HG03135 (cell line): ENCODE measurements at regions not wholly inside any gene's neighbourhood (a gene's known extent, or its start where the extent isn't known, plus 50 kb on each side); places are given as distances from the start of the nearest gene placed in this dataset.
"Not testable (repeated sequence)": the region's sequence is repeated elsewhere in the genome, so short reads cannot be mapped to it uniquely, and the experiment has no call there.

Source experiments
- ATAC-seq: cut with Tn5 transposase; IDR thresholded peaks from one replicate; pipeline ENCODE4 v1.9.1; 2021; ENCODE audit warnings: mild to moderate bottlenecking, moderate library complexity; ENCODE audit not compliant: unreplicated experiment

DNA sequence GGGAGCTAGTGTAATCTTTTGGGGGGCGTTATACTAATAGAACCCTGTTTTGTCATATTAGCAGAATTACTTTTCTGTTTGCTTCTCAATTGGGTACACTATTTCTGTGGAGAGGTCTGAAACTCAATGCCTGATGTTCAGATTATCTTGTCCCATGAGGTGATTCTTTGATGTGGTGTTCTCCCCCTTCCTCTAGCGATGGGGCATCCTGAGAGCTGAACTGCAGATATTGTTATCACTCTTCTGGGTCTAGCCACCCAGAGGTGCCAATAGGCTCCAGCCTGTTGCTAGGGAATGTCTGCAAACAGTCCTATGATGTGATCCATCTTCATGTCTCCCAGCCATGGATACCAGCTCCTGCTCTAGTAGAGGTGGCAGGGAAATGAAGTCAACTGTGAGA is 233.1 kb upstream of the RASA1 start:
- ATAC-seq: no peak

DNA sequence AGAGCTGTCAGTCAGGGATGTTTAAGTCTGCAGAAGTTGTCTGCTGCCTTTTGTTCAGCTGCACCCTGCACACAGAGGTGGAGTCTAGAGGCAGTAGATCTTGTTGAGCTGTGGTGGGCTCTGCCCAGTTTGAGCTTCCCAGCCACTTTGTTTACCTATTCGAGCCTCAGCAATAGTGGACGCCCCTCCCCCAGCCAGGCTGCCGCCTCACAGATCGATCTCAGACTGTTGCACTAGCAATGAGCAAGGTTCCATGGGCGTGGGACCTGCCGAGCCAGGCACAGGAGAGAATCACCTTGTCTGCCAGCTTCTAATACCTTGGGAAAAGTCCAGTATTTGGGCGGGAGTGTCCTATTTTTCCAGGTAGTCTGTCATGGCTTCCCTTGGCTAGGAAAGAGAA is 225.1 kb upstream of the RASA1 start:
- ATAC-seq: no peak

DNA sequence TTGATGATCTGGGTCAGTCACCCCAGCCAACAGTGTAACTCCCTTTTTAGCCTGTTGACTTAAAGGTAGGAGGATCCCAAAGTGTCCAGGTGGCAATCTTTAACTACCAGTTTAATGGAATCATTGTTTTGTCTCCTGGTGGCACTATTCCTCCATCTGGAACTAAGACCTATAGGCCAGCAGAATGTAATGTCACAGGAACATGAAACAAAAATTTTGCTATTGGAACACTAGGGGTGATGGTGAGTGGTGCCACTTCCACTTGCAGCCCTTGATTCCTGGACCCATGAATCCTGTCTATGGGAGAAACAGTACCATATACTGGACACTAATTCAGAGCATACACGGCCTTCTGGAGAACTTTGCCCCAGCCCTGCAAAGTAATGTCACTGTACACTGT is 219.5 kb upstream of the RASA1 start:
- ATAC-seq: no peak

DNA sequence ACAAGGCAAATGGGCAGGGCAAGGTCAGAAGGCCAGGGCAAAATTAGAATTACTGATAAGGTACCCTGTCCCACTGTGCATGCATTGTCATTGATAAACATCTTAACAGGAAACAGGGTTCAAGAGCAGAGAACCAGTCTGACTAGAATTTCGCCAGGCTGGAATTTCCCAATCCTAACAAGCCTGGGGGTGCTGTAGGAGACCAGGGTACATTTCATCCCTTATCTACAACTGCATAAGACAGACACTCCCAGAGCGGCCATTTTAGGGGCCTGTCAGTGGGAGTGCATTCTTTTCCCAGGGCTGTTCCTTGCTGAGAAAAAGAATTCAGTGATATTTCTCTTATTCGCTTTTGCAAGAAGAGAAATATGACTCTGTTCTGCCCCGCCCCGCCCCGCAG is 218.7 kb upstream of the RASA1 start:
- not testable (repeated sequence) for ATAC-seq

DNA sequence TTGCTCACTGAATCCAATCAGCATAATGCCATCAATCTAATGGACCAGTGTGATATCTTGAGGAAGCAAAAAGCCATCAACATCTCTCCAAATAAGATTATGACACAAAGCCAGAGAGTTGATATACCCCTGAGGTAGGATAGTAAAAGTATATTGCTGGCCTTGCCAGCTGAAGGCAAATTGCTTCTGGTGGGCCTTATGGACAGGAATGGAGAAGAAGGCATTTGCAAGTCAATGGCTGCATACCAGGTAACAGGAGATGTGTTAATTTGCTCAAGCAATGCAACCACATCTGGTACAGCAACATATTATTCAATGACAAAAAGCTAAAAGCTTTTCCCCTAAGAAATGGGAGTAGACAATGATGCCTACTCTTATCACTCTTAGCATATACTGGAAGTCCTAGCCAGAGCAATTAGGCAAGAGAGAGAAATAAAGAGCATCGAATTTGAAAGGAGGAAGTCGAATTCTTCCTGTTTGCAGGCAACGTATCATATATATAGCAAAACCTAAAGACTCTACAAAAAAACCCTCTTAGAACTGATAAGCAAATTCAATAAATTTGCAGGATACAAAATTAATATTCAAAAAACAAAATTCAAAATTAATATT is 216.1 kb upstream of the RASA1 start:
- no peak for ATAC-seq

DNA sequence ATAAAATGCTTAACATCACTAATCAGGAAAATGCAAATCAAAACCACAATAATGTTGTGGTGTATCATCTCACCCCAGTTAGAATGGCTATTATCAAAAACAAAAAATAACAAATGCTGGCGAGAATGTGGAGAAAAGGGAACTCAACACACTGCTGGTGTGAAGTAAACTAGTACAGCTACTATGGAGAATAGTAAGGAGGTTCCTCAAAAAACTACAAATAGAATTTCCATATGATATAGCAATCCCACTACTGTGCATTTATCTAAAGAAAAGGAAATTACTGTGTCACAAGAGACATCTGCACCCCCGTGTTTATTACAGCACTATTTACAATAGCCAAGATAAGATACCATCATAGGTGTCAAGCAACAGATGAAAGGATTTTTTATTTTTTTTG is 214.5 kb upstream of the RASA1 start:
- no peak for ATAC-seq

DNA sequence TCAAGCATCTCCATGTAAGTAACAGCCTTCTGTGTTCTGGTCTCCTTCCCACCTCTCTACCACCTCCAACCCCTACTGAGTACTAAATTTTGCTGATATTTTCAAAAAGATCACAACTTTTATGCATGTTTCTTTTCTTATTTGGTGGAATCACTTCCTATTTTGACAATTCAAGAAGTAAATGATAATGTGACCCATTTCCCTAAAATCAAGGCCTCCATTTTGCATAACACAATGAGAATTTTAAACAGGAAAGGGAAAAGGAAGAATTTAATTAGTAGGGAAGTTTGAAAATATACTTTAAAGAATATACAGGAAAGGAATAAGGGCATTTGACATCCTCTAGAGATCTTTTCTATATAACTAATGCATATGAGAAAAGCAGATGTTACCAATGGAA is 212.9 kb upstream of the RASA1 start:
- ATAC-seq: no peak

DNA sequence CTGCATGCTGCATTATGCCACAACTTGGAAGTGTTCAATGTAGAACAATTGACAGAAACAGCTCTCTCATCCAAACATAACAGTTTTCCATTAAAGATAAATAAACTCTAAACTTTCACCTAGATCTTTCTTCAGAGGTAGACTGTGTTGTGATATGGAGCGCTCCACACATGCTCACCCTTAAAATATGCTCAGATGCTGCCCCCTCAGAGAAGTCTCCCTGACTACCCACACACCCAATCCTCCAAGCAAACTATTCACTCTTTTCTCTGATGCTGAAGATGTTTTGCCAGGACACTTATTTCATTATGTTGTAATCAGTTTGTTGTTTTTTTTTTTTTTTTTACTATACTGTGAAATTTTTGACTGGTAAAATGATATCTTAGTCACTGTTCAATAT is 206.6 kb upstream of the RASA1 start:
- ATAC-seq: no peak

DNA sequence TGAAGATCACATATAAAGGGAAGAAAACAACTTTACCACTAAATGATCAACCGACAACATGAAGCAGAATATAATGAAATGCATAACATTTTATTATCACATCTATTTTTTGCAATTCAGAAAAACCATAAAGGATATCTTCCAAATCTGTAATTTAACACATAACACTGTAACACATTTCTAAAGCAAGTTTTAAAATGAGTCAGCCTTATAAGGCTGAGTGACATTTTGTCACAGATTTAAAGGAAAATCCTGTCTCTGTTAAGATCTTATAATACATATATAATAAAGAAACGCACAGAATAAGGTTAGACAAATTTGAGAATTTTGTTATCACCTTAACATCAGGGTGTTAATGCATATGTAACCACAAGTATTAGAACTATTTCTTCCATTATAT is 198.4 kb upstream of the RASA1 start:
- no peak for ATAC-seq

DNA sequence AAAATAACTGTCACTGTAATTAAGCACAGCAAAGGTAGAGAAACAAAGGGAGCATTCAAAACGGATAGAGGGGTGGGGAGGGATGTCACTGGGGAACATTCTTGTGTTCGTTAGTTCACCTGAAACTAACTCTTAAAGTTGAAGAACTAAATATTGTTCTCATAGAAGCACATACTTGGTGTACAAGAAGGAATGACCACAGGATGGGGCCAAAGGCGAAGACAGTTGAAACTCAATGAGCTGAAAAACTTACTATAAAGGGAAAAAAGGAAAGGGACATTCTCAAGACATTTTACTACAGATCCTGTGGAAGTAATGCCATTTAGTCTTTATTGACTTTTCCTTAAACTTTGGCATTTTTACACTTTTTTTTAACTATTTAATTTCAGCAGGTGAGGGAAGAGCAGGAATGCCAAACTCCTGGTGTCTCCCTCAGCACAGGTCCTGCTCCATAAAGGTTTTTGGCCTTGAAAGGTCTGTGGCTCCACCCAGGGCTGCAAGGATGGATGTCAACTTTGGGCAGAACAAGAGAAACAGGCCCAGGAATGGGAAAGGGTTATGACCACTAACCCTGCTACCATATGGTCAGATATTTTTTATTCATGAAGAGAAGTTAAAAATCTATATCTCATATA is 197.6 kb upstream of the RASA1 start:
- peak; percentile 50 for ATAC-seq

DNA sequence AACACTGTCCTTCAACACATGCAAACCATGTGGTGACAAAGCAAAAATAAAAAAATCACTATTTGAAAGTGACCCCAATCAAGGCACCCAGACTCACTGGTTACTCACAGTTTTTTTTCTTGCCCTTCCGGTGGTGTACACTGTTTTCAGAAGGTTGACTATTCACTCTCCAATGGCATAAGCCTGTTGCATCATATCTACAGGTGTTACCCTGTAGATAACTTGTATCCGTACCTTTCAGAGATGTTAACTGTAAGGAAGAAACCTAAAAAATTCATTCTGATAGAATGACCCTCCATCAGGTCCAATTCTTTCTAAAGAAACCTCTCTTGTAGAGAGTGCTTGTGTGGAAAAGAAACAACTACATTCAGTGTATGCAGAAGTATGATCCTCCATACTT is 193.6 kb upstream of the RASA1 start:
- no peak for ATAC-seq

DNA sequence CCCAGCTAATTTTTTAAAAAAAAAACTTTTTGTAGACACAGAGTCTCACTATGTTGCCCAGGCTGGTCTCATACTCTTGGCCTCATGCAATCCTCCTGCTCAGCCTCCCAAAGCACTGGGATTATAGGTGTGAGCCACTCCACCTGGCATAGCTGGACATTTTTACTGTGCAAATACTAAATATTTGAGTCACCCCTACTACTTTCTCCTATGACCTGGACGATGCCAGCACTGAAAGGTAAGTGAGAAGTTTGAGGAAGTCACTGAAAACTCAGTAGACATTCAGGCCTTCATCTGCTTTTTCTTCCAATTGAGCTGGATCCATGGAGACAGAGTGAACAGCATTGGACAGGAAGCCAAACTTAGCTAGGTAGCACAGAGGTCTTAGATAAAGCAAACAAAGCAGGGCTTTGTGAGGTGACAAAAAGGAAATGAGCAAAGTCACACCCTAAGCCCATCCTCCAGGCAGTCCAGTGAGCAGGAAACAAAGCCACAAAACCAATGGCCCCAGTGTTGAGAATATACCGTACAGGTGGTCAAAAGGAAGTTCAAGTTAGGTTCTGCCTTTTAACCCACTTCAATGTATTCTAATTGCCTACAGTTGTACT is 192.6 kb upstream of the RASA1 start:
- peak; percentile 91 for ATAC-seq

DNA sequence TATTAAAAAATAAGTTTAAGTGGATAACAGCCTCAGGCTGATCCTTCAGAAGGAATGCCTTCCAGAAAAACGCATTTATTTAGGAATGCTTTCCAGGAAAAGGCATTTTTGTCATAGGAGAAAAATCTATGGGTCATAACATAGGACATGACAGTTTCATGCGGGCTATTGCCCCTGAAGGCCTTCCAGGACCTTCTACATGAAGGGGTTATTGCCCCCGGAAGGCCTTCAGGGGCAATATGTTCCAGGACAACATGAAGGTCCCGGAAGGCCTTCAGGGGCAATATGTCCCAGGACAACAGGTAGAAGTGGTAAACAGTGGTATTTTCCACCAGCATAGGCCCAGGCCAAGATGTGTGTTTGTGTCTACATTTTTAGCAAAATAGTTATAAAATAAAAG is 191.3 kb upstream of the RASA1 start:
- ATAC-seq: no peak

DNA sequence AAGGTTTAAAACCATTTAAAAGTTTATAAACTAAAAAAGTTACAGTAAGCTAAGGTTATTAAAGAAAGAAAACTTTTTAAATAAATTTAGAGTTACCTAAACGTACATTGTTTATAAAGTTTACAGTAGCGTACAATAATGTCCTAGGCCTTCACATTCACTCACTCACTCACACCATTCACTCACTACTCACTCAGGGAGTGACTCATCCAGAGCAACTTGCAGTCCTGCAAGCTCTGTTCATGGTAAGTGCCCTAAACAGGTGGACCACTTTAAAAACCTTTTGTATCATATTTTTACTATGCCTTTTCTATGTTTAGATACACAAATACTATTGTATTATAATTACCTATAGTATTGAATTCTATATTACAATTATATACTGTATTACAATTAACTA is 190.8 kb upstream of the RASA1 start:
- ATAC-seq: no peak

DNA sequence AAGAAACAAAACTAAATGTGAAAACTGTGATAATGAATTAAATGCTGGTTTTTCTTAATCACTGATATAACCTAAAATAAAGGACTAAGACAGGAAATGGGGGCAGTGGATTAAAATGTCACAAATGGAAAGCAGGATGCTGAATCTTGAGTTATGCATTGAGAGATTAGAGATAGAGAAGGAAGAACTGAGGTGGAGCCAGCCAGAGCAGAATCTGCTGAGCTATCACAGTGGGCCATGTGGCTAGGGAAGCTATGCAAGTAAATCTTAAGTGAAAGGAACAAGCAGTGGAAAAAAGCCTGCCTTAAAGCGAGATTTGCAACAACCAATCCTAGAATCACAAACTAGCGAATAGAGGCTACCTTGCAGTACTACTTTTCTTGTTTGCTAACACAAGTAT is 188.5 kb upstream of the RASA1 start:
- no peak for ATAC-seq

DNA sequence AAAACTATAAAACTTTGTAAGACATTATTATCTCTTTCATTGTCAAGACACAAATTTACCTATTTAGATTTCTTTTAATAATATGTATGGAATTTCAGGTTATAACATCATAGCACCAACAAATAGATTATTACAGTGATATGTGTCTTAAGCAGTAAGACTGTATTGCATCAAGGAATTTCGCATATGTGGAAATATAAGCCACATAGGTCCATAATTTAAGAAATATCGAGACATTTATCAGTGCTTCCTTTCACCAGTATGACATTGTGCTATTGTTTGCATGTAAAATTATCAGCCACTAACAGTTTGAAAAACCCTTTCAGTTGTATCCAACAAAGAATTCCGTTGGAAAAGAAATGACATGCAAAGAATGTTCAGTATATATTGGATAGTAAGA is 186.7 kb upstream of the RASA1 start:
- no peak for ATAC-seq

DNA sequence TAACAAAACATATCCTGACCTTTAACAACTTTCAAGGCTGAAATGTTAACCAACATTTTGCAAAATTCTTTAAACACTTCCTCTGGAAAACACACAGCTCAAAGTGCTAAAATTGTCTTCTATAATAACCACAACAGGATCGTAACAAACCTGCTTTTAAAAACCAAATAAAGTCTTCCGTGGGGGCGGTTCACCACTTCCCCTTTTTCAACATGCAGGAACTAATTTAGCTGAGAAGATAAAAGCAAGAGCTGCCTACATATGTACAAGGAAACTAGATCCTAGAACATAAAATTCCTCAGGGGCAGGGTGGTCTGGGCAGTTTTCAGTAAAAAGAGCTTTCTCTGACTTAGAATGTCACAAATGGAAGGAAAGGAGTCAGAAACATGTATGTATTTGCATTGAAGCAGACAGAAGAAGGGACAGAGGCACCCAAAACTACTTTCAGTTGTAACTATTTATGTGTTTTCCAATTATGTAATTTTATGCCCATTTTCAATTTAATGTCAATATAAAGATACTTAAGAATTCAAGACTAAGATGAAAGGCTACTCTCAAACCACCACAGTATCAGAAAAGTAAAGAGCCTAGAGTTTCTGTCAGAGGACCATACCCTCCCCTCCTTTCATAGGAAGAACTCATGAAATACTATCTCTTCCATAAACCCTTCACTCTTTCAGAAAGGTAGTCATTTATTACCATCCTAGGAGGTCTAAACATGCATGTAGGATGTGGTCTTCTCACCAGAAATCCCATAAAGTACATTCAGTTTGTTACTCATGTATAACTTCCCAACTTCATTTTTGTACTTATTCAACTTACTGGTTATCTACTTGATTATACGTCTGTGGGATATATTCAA is 185.9 kb upstream of the RASA1 start:
- peak; percentile 90 for ATAC-seq

DNA sequence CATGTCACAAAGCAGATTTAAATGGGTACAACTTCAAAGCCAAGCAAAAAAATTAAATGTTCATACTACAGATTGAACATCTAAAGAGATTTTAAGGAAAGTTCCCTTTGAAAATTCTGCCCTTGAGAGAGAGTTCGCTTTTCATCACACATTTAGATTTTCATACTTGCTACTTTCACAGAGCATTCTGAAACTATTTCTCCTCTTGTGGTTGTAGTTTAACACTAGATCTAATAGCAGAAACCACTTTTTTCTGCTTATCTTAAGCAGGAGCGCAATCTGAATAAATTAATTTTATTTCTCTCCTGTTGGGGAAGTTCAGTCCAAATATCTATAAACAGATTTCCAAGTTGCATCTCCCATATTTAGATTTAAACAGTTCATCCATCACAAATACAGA is 173.3 kb upstream of the RASA1 start:
- ATAC-seq: no peak

DNA sequence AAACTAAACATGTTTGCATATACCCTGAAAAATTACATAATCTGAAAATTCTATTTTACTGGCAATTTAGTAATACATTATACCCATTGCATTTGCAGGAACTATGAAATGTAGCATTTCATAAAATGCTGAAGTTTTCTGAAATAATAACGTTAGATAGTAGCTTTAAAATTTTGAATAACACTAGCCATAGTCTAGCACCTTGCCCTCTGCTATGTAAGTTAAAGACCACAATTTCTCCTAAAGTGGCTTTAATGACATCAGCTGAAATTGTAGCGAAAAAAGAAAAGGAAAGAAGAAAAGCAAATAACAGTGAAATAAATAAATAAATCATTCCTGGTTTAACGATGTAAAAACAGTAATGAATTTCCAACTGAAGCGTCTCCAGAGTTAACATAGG is 172.8 kb upstream of the RASA1 start:
- ATAC-seq: no peak

DNA sequence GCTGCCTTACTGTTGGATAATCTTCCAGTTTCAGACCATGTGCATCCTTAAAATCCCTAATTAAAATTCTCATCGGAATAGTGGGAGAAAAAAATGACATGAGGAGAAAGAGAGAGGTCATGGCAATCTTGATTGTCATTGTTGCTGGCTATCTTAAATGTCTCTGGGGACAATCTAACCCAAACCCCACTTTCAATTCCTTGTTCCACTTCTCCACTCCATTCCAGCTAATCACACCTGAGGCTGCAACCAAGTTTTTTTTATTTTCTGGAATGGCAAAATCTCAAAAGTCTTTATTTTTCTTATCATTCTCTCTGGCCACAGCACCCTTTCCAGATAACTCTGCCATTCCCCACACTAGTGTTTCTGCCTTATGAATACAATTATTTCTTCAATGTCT is 171.9 kb upstream of the RASA1 start:
- no peak for ATAC-seq

DNA sequence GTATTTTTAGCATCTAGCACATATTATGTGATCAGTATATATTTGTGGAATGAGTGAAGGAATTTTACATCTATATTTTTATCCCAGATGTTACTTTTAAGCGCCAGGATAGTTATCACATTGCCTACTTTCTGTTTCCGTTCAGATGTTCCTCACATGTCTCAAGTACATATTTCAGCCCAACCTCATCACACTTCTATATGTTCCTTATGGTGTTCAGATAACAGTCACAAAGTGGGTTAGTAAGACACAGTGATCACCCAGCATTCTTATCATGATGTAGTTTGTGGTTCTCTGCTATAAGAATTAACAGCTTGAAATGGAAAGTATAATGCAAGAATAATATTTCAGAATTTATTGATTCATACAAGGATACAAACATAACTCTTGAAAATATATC is 170.0 kb upstream of the RASA1 start:
- no peak for ATAC-seq

DNA sequence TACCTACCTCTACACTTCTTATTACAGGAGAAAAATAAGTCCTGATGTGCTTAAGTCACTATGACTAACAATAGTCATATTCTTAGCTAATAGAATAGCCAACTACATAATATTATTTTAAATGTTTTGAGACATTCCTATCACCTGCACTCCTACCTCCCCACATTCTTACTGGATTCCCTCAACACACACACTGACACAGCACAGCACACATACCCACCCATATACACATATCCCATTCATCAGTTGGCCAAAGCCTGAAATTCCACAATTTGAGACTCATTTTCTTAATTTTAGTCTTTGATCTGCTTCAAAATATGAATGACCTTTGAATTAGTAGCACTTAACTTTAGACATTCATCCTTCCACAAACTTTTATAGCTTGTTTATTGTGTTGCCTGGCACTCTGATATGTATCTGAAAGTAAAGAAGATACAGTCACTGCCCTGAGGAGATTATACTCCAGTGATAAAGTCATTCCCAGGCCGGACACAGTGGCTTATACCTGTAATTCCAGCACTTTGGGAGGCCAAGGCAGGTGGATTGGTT is 168.3 kb upstream of the RASA1 start:
- ATAC-seq: no peak
